Smooth muscle cell (in vitro differentiated cells): ENCODE measurements at regions not wholly inside any gene's neighbourhood (a gene's known extent, or its start where the extent isn't known, plus 50 kb on each side); places are given as distances from the start of the nearest gene placed in this dataset.

ENCODE experiments used
- DNase-seq: peaks from one replicate; lab custom pipeline; 2025; ENCODE audit not compliant: unreplicated experiment; lab: John Stamatoyannopoulos, UW
- H2AFZ ChIP-seq: fragments of 200-600 bp; sonication (generic); 2 replicates; pipeline ENCODE4 v1.6.0; 2016; ENCODE audit warnings: antibody characterized with exemption, low read depth, mild to moderate bottlenecking
- H3F3A ChIP-seq: fragments of 200-600 bp; sonication (generic); 2 replicates; pipeline ENCODE4 v1.6.0; 2017; ENCODE audit warnings: antibody characterized with exemption, low read depth
- H3K27ac ChIP-seq: fragments of 200-600 bp; sonication (generic); 2 replicates; pipeline ENCODE4 v1.5.1; 2016; ENCODE audit warnings: low read depth, mild to moderate bottlenecking
- H3K27me3 ChIP-seq: fragments of 200-600 bp; sonication (generic); 2 replicates; pipeline ENCODE4 v1.6.1; 2016; ENCODE audit warnings: low read depth, mild to moderate bottlenecking
- H3K36me3 ChIP-seq: fragments of 200-600 bp; sonication (generic); 2 replicates; pipeline ENCODE4 v1.5.1; 2016; ENCODE audit warnings: low read depth
- H3K4me1 ChIP-seq: fragments of 200-600 bp; sonication (generic); 2 replicates; pipeline ENCODE4 v1.5.1; 2016; ENCODE audit warnings: low read depth
- H3K4me2 ChIP-seq: fragments of 200-600 bp; sonication (generic); 2 replicates; pipeline ENCODE4 v1.6.0; 2016; ENCODE audit warnings: mild to moderate bottlenecking
- H3K4me3 ChIP-seq: fragments of 200-600 bp; sonication (generic); 2 replicates; pipeline ENCODE4 v1.5.1; 2016; ENCODE audit warnings: mild to moderate bottlenecking
- H3K79me2 ChIP-seq: fragments of 200-600 bp; sonication (generic); 2 replicates; pipeline ENCODE4 v1.6.0; 2016; ENCODE audit warnings: low read depth, mild to moderate bottlenecking
- H3K9ac ChIP-seq: fragments of 200-600 bp; sonication (generic); 2 replicates; pipeline ENCODE4 v1.6.0; 2016; ENCODE audit warnings: low read depth
- H3K9me3 ChIP-seq: fragments of 200-600 bp; sonication (generic); replicated peaks from 2 replicates; pipeline ENCODE4 v1.5.1; 2016; ENCODE audit warnings: low read depth
- H4K20me1 ChIP-seq: fragments of 200-600 bp; sonication (generic); 2 replicates; pipeline ENCODE4 v1.6.0; 2016; ENCODE audit warnings: low read depth
- CTCF ChIP-seq: fragments of 200-600 bp; sonication (generic); IDR thresholded peaks from 2 replicates; pipeline ENCODE4 v1.5.1; 2017; ENCODE audit warnings: borderline replicate concordance, mild to moderate bottlenecking, antibody characterized with exemption; ENCODE audit not compliant: insufficient read depth, poor library complexity, severe bottlenecking
- WGBS: methylation state at CpG from one replicate; pipeline ENCODE4 v1.1.7; 2016; ENCODE audit warnings: low lambda C conversion rate; 5-methylcytosine and 5-hydroxymethylcytosine counted together

GRCh38 chr4:57426779-57427395 lies 316.7 kb upstream of the IGFBP7 start:
- H3F3A ChIP-seq = no peaks in the 10 kb centered on the region
- H3K9ac ChIP-seq = no peak overlapping the region
- H3K27me3 ChIP-seq = no peaks in the 10 kb centered on the region
- no peak overlapping the region for H2AFZ ChIP-seq
- no peaks in the 10 kb centered on the region for H3K9me3 ChIP-seq
- no peak for DNase-seq
- H3K27ac ChIP-seq = no peak overlapping the region
- no peaks in the 10 kb centered on the region for H3K79me2 ChIP-seq
- no peak overlapping the region for H3K4me2 ChIP-seq
- H3K4me3 ChIP-seq = no peak overlapping the region
- TF ChIP-seq CTCF = peak; percentile 84
- no peaks in the 10 kb centered on the region for H3K36me3 ChIP-seq
- no peaks in the 10 kb centered on the region for H4K20me1 ChIP-seq
- H3K4me1 ChIP-seq = no peaks in the 10 kb centered on the region
- WGBS = 18% methylated on average over 11 of the region's 11 CpGs

- Histone ChIP-seq H3K9me3 (no peaks in the 10 kb centered on the region), H3K27me3 (no peaks in the 10 kb centered on the region), H3F3A (no peaks in the 10 kb centered on the region), H3K27ac (no peak overlapping the region), H3K36me3 (no peaks in the 10 kb centered on the region), H3K79me2 (no peaks in the 10 kb centered on the region), H3K4me2 (no peak overlapping the region), H4K20me1 (no peaks in the 10 kb centered on the region), H2AFZ (no peak overlapping the region), H3K9ac (no peak overlapping the region), H3K4me3 (no peak overlapping the region), H3K4me1 (no peaks in the 10 kb centered on the region)
- 82% methylated on average over 1 of the region's 1 CpG for WGBS
- DNase-seq = no peak
- TF ChIP-seq CTCF = no peak
Measured at GRCh38 chr4:57425610-57426009, 315.4 kb upstream of the IGFBP7 start.

GRCh38 chr4:57424232-57424897 lies 314.2 kb upstream of the IGFBP7 start:
- 16% methylated on average over 6 of the region's 6 CpGs for WGBS
- H3K4me3 ChIP-seq = no peak overlapping the region
- no peaks in the 10 kb centered on the region for H3K4me1 ChIP-seq
- no peaks in the 10 kb centered on the region for H3K9me3 ChIP-seq
- H2AFZ ChIP-seq = no peak overlapping the region
- DNase-seq = no peak
- H3K27ac ChIP-seq = no peak overlapping the region
- peak overlapping the region; percentile 45 for H3K4me2 ChIP-seq
- no peak for TF ChIP-seq CTCF
- no peaks in the 10 kb centered on the region for H3K27me3 ChIP-seq
- H3K9ac ChIP-seq = no peak overlapping the region
- H3K79me2 ChIP-seq = no peaks in the 10 kb centered on the region
- H3F3A ChIP-seq = no peaks in the 10 kb centered on the region
- no peaks in the 10 kb centered on the region for H3K36me3 ChIP-seq
- no peaks in the 10 kb centered on the region for H4K20me1 ChIP-seq

- H3K79me2 ChIP-seq = no peaks in the 10 kb centered on the region
- H3K9me3 ChIP-seq = no peaks in the 10 kb centered on the region
- H3K27me3 ChIP-seq = no peaks in the 10 kb centered on the region
- TF ChIP-seq CTCF = no peak
- no peaks in the 10 kb centered on the region for H3K4me1 ChIP-seq
- no peaks in the 10 kb centered on the region for H4K20me1 ChIP-seq
- H3K4me3 ChIP-seq = no peak overlapping the region
- H3K9ac ChIP-seq = no peak overlapping the region
- no peak overlapping the region for H3K4me2 ChIP-seq
- no peak overlapping the region for H3K27ac ChIP-seq
- WGBS = 85% methylated on average over 1 of the region's 1 CpG
- no peak overlapping the region for H2AFZ ChIP-seq
- no peak for DNase-seq
- H3K36me3 ChIP-seq = no peaks in the 10 kb centered on the region
- no peaks in the 10 kb centered on the region for H3F3A ChIP-seq
Measured at GRCh38 chr4:57418133-57418532, 307.9 kb upstream of the IGFBP7 start.
